GM23338 (cell line): ENCODE measurements at regions not wholly inside any gene's neighbourhood (a gene's known extent, or its start where the extent isn't known, plus 50 kb on each side); places are given as distances from the start of the nearest gene placed in this dataset.

Experiments
- ATAC-seq: fragments of 200-7000 bp; cut with Tn5 transposase; 3 replicates; pipeline ENCODE4 v1.9.1; 2020
- DNase-seq: peaks from one replicate; pipeline ENCODE4 v3.0.0-alpha.2; 2015; ENCODE audit warnings: low spot score
- H2AFZ ChIP-seq: fragments of 200-600 bp; sonication (generic); 2 replicates; pipeline ENCODE4 v1.8.0; 2016; ENCODE audit warnings: antibody characterized with exemption, mild to moderate bottlenecking, moderate library complexity
- H3F3A ChIP-seq: fragments of 200-600 bp; sonication (generic); replicated peaks from 2 replicates; pipeline ENCODE4 v1.8.0; 2017; ENCODE audit warnings: antibody characterized with exemption, mixed run types, low read depth
- H3K27ac ChIP-seq: fragments of 200-600 bp; sonication (generic); 2 replicates; pipeline ENCODE4 v1.6.1; 2016; ENCODE audit warnings: low read depth
- H3K27me3 ChIP-seq: fragments of 200-600 bp; sonication (generic); 2 replicates; pipeline ENCODE4 v1.8.0; 2016; ENCODE audit warnings: mild to moderate bottlenecking, mixed run types, moderate library complexity; ENCODE audit not compliant: insufficient read depth
- H3K36me3 ChIP-seq: fragments of 200-600 bp; sonication (generic); 2 replicates; pipeline ENCODE4 v1.8.0; 2016; ENCODE audit warnings: mild to moderate bottlenecking; ENCODE audit not compliant: insufficient read depth
- H3K4me1 ChIP-seq: fragments of 200-600 bp; sonication (generic); 2 replicates; pipeline ENCODE4 v1.8.0; 2016; ENCODE audit warnings: mild to moderate bottlenecking, moderate library complexity; ENCODE audit not compliant: insufficient read depth
- H3K4me2 ChIP-seq: fragments of 200-600 bp; sonication (generic); 2 replicates; pipeline ENCODE4 v1.7.1; 2017; ENCODE audit warnings: mixed run types
- H3K4me3 ChIP-seq: fragments of 200-600 bp; sonication (generic); 2 replicates; pipeline ENCODE4 v1.6.1; 2016; ENCODE audit warnings: mixed run types
- H3K79me2 ChIP-seq: fragments of 200-600 bp; sonication (generic); replicated peaks from 2 replicates; pipeline ENCODE4 v1.8.0; 2017; ENCODE audit warnings: mild to moderate bottlenecking; ENCODE audit not compliant: insufficient read depth
- H3K9me2 ChIP-seq: fragments of 200-600 bp; sonication (generic); 2 replicates; pipeline ENCODE4 v1.8.0; 2017; ENCODE audit not compliant: insufficient read depth
- H4K20me1 ChIP-seq: fragments of 200-600 bp; sonication (generic); replicated peaks from 2 replicates; pipeline ENCODE4 v1.8.0; 2017; ENCODE audit warnings: mild to moderate bottlenecking; ENCODE audit not compliant: insufficient read depth
- H3K27ac Mint-ChIP-seq: 2 replicates; pipeline ENCODE4 v1.8.0; 2020; ENCODE audit warnings: inconsistent platforms, mild to moderate bottlenecking, moderate library complexity, mixed read lengths
- H3K27me3 Mint-ChIP-seq: 3 replicates; pipeline ENCODE4 v1.8.0; 2022; ENCODE audit warnings: low read depth, mild to moderate bottlenecking, moderate library complexity, mixed read lengths, inconsistent platforms; ENCODE audit not compliant: insufficient read depth, poor library complexity
- H3K36me3 Mint-ChIP-seq: 3 replicates; pipeline ENCODE4 v1.8.0; 2021; ENCODE audit warnings: low read depth, mild to moderate bottlenecking, inconsistent platforms, moderate library complexity, mixed read lengths
- H3K4me1 Mint-ChIP-seq: 3 replicates; pipeline ENCODE4 v1.8.0; 2020; ENCODE audit warnings: mild to moderate bottlenecking, inconsistent platforms, mixed read lengths
- H3K4me3 Mint-ChIP-seq: 3 replicates; pipeline ENCODE4 v1.8.0; 2021; ENCODE audit warnings: moderate library complexity, mild to moderate bottlenecking, inconsistent platforms, mixed read lengths
- H3K9me3 Mint-ChIP-seq: 3 replicates; pipeline ENCODE4 v1.8.0; 2020; ENCODE audit warnings: moderate library complexity, mild to moderate bottlenecking, inconsistent platforms, mixed read lengths
- CREB1 ChIP-seq: fragments of 250-450 bp; sonication (Bioruptor Pico); IDR thresholded peaks from 2 replicates; pipeline ENCODE4 v1.5.0; 2020; ENCODE audit warnings: low read depth, mild to moderate bottlenecking, moderate library complexity
- CTCF ChIP-seq, 2 experiments: fragments of 200-600 bp in 1 of 2; sonication (generic) in 1 of 2; conservative IDR thresholded peaks; 2 replicates each; pipeline versions ENCODE4 v1.5.1 to v1.6.1; 2016 to 2017; ENCODE audit warnings: antibody characterized with exemption in 2 of 2, low read depth in 2 of 2, mild to moderate bottlenecking in 2 of 2, moderate library complexity in 1 of 2
- EZH2 ChIP-seq: fragments of 200-600 bp; sonication (generic); IDR thresholded peaks from one replicate; pipeline ENCODE4 v1.8.0; 2017; ENCODE audit warnings: antibody characterized with exemption, mild to moderate bottlenecking, low read depth; ENCODE audit not compliant: unreplicated experiment
- JUNB ChIP-seq: IDR thresholded peaks from one replicate; pipeline ENCODE4 v1.6.1; 2016; ENCODE audit warnings: antibody characterized with exemption; ENCODE audit not compliant: unreplicated experiment
- NANOG ChIP-seq: IDR thresholded peaks from 2 replicates; pipeline ENCODE4 v1.6.1; 2016; ENCODE audit warnings: antibody characterized with exemption, borderline replicate concordance
- POLR2AphosphoS5 ChIP-seq: IDR thresholded peaks from 2 replicates; pipeline ENCODE4 v1.6.1; 2016; ENCODE audit warnings: antibody characterized with exemption, low read depth
- STAT1 ChIP-seq: IDR thresholded peaks from one replicate; pipeline ENCODE4 v1.6.1; 2016; ENCODE audit warnings: antibody characterized with exemption; ENCODE audit not compliant: unreplicated experiment
- ZNF462 ChIP-seq: fragments of 250-450 bp; sonication (Bioruptor Pico); IDR thresholded peaks from 2 replicates; pipeline ENCODE4 v1.5.0; 2020; ENCODE audit warnings: mild to moderate bottlenecking, moderate library complexity
- TF ChIP-seq, protein P1 (sequence below): IDR thresholded peaks from 2 replicates; pipeline ENCODE4 v1.6.1; 2016; ENCODE audit warnings: antibody characterized with exemption
- TF ChIP-seq, protein P2 (sequence below): IDR thresholded peaks from one replicate; pipeline ENCODE4 v1.6.1; 2018; ENCODE audit warnings: antibody characterized with exemption; ENCODE audit not compliant: unreplicated experiment

GRCh38 chr1:198411240-198411639, 129.2 kb downstream of the ATP6V1G3 start:
- H3K9me3 Mint-ChIP-seq = no peaks in the 10 kb centered on the region
- TF ChIP-seq, protein P1, sequence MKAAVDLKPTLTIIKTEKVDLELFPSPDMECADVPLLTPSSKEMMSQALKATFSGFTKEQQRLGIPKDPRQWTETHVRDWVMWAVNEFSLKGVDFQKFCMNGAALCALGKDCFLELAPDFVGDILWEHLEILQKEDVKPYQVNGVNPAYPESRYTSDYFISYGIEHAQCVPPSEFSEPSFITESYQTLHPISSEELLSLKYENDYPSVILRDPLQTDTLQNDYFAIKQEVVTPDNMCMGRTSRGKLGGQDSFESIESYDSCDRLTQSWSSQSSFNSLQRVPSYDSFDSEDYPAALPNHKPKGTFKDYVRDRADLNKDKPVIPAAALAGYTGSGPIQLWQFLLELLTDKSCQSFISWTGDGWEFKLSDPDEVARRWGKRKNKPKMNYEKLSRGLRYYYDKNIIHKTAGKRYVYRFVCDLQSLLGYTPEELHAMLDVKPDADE = no peak
- no peak for TF ChIP-seq CTCF (conservative IDR thresholded peaks at IDR 0.05; ENCODE audit: low read depth in 2 of 2)
- TF ChIP-seq, protein P2, sequence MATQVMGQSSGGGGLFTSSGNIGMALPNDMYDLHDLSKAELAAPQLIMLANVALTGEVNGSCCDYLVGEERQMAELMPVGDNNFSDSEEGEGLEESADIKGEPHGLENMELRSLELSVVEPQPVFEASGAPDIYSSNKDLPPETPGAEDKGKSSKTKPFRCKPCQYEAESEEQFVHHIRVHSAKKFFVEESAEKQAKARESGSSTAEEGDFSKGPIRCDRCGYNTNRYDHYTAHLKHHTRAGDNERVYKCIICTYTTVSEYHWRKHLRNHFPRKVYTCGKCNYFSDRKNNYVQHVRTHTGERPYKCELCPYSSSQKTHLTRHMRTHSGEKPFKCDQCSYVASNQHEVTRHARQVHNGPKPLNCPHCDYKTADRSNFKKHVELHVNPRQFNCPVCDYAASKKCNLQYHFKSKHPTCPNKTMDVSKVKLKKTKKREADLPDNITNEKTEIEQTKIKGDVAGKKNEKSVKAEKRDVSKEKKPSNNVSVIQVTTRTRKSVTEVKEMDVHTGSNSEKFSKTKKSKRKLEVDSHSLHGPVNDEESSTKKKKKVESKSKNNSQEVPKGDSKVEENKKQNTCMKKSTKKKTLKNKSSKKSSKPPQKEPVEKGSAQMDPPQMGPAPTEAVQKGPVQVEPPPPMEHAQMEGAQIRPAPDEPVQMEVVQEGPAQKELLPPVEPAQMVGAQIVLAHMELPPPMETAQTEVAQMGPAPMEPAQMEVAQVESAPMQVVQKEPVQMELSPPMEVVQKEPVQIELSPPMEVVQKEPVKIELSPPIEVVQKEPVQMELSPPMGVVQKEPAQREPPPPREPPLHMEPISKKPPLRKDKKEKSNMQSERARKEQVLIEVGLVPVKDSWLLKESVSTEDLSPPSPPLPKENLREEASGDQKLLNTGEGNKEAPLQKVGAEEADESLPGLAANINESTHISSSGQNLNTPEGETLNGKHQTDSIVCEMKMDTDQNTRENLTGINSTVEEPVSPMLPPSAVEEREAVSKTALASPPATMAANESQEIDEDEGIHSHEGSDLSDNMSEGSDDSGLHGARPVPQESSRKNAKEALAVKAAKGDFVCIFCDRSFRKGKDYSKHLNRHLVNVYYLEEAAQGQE = no peak
- no peak for TF ChIP-seq CREB1 (CRISPR knock-in tag)
- no peak for TF ChIP-seq NANOG
- TF ChIP-seq STAT1 = no peak
- TF ChIP-seq JUNB = no peak
- TF ChIP-seq ZNF462 (CRISPR knock-in tag) = no peak
- no peak for TF ChIP-seq EZH2
- TF ChIP-seq POLR2AphosphoS5 = no peak
- H3K27me3 Mint-ChIP-seq = no peaks in the 10 kb centered on the region

More at GRCh38 chr1:198411240-198411639, 129.2 kb downstream of the ATP6V1G3 start:
- no peak overlapping the region for H2AFZ ChIP-seq
- no peak overlapping the region for H3K27ac ChIP-seq
- no peaks in the 10 kb centered on the region for H3K9me2 ChIP-seq
- H3K36me3 ChIP-seq = no peaks in the 10 kb centered on the region
- peaks cover 15% of the 10 kb centered on the region; the same call in 2 of the 3 replicates for H3K4me1 Mint-ChIP-seq
- no peaks in the 10 kb centered on the region for H3K27me3 ChIP-seq
- no peak overlapping the region for H3K4me3 ChIP-seq
- no peak overlapping the region for H3K4me2 ChIP-seq
- H3K36me3 Mint-ChIP-seq = no peaks in the 10 kb centered on the region
- no peak overlapping the region for H3K4me3 Mint-ChIP-seq
- 0 out of 2 replicates have a peak, but pooled peaks cover 15% of the 10 kb centered on the region for H3K4me1 ChIP-seq
- no peaks in the 10 kb centered on the region for H3K79me2 ChIP-seq
- H3F3A ChIP-seq = no peaks in the 10 kb centered on the region
- no peak for ATAC-seq
- no peak overlapping the region for H3K27ac Mint-ChIP-seq
- H4K20me1 ChIP-seq = no peaks in the 10 kb centered on the region
- no peak for DNase-seq
